BE2C (cell line): ENCODE measurements at regions not wholly inside any gene's neighbourhood (a gene's known extent, or its start where the extent isn't known, plus 50 kb on each side); places are given as distances from the start of the nearest gene placed in this dataset.

ENCODE experiments used
- DNase-seq: peaks from one replicate; pipeline ENCODE4 v3.0.0-alpha.2; 2020
- H3K27me3 ChIP-seq: fragments of 250-450 bp; sonication (Bioruptor Pico); 2 replicates; pipeline ENCODE4 v1.5.1; 2020; ENCODE audit warnings: mild to moderate bottlenecking
- H3K36me3 ChIP-seq: fragments of 250-450 bp; sonication (Bioruptor Pico); 2 replicates; pipeline ENCODE4 v1.5.1; 2020; ENCODE audit warnings: mild to moderate bottlenecking
- H3K4me1 ChIP-seq: fragments of 250-450 bp; sonication (Bioruptor Pico); 2 replicates; pipeline ENCODE4 v1.5.1; 2020
- H3K4me3 ChIP-seq: 2 replicates; pipeline ENCODE4 v1.5.1; 2011; ENCODE audit warnings: low read depth, low read length
- H3K9me3 ChIP-seq: fragments of 250-450 bp; sonication (Bioruptor Pico); 2 replicates; pipeline ENCODE4 v1.5.1; 2020
- TF ChIP-seq, protein P1 (sequence below): IDR thresholded peaks from 2 replicates; pipeline ENCODE4 v1.5.1; 2012; ENCODE audit warnings: mild to moderate bottlenecking, low read depth, low read length

DNA sequence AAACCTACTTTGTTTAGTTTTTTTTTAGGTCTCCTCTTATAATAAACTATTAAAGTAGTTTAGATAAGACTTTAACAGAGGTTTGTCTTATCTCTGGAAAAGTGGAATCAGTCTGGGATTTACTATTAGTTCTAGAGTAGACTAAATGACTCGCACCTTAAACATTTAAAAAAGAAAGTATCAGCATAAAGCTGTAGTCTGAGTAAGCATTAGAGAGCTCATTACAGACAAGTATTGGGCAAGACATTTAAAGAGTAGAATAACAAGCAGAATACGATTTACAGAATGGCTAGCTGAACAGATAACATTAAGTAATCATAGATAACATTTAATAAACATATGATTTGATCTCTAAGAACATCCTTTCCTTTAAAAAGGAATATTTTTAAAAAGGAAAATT, 226.0 kb upstream of the DMAC1 start:
- Histone ChIP-seq H3K36me3 (no peaks in the 10 kb centered on the region), H3K9me3 (no peaks in the 10 kb centered on the region), H3K27me3 (no peaks in the 10 kb centered on the region; the same call in 1 of the 2 replicates), H3K4me1 (no peaks in the 10 kb centered on the region), H3K4me3 (no peak overlapping the region)
- no peak for DNase-seq
- TF ChIP-seq, protein P1, sequence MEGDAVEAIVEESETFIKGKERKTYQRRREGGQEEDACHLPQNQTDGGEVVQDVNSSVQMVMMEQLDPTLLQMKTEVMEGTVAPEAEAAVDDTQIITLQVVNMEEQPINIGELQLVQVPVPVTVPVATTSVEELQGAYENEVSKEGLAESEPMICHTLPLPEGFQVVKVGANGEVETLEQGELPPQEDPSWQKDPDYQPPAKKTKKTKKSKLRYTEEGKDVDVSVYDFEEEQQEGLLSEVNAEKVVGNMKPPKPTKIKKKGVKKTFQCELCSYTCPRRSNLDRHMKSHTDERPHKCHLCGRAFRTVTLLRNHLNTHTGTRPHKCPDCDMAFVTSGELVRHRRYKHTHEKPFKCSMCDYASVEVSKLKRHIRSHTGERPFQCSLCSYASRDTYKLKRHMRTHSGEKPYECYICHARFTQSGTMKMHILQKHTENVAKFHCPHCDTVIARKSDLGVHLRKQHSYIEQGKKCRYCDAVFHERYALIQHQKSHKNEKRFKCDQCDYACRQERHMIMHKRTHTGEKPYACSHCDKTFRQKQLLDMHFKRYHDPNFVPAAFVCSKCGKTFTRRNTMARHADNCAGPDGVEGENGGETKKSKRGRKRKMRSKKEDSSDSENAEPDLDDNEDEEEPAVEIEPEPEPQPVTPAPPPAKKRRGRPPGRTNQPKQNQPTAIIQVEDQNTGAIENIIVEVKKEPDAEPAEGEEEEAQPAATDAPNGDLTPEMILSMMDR = no peak

DNA sequence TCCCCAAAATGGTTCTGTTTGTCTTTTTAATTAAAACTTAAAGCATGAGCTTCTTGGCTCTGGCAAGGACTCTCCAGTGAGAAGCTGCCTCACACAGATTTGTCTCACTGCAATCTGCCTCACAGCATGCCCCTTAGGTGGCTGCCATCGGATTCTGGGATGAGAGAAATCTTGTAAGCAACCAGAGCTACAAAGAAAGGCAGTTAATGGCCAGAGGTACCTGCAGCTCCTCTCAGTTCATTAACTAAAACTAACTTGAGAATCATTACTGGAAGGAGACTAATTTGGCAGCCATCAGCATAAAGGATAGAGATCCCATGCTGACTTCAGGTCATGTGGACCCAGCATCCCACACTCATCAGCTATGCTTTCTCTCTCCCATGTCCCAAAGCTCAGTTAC, 220.6 kb upstream of the DMAC1 start:
- TF ChIP-seq, protein P1 = no peak
- no peaks in the 10 kb centered on the region for H3K4me1 ChIP-seq
- no peak overlapping the region for H3K4me3 ChIP-seq
- DNase-seq = no peak
- H3K36me3 ChIP-seq = no peaks in the 10 kb centered on the region
- no peaks in the 10 kb centered on the region; the same call in 1 of the 2 replicates for H3K27me3 ChIP-seq
- no peaks in the 10 kb centered on the region for H3K9me3 ChIP-seq

DNA sequence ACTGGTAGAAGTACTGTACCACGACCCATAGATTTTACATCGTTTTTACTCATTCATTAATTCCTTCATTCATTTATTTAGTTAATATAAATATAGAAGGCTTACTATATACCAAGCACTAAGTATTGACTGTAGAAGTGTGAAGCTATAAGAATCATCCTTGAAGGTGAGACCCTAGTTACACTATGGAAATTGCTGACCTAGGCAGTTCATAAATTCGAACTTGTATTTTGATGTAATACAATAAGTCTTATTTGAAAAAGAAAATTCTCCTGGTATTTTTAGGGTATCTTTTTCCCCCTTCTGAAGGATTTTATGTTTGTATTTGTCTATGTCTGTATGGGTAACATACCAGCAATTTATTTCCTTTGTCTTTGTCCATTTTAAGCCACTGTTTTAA, 220.1 kb upstream of the DMAC1 start:
- H3K27me3 ChIP-seq = no peaks in the 10 kb centered on the region; the same call in 1 of the 2 replicates
- H3K9me3 ChIP-seq = no peaks in the 10 kb centered on the region
- H3K4me1 ChIP-seq = no peaks in the 10 kb centered on the region
- H3K36me3 ChIP-seq = no peaks in the 10 kb centered on the region
- TF ChIP-seq, protein P1 = no peak
- DNase-seq = no peak
- no peak overlapping the region for H3K4me3 ChIP-seq

DNA sequence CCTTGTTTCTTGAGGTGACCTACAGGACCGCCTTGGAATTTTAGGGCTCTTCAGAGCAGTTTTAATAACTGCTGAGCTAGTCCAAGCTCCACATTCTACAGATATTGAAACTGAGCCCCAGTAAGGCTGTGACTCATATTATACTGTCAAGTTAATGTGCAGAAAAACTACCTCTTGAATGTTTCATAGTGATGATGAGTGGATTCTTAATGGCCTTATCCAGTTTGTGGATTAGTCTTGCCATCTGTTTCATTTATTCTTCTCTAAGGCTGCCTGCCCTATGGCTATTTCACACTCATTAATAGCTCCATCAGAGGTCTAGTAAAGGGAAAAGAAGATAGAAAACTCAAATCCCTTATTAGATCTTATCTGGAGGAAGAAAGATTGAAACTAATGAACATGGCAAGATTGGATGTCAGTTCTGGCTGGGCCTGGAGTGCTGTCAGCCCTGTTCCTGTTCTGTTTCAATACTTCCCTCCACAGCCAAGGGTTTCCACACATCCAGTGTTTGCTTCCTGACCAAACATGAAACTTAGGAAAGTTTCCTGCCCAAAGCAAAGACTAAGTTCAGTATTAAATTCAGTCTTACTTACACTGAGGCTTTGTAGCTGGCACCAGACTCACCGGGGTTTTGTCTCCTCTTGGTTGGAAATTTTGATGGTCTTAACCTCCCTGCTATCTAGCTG, 215.6 kb upstream of the DMAC1 start:
- Histone ChIP-seq H3K36me3 (no peaks in the 10 kb centered on the region), H3K27me3 (no peaks in the 10 kb centered on the region), H3K9me3 (no peaks in the 10 kb centered on the region), H3K4me1 (no peaks in the 10 kb centered on the region), H3K4me3 (no peak overlapping the region)
- DNase-seq = no peak
- TF ChIP-seq, protein P1 = no peak

DNA sequence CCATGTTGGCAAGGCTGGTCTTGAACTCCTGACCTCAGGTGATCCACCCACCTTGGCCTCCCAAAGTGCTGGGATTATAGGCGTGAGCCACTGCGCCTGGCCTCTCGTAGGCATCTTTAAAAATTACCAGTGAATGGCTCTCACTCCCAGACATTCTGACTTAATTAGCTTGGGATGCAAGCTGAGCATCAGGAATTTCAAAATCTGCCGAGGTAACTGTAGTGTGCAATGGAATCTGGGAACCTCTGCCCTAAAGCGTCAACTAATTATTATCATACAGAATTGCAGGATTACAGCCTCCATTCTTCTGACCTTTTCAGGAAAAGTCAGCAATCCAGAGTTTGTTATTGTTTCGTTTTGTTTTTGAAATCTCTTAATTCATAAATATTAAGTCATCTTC, 213.4 kb upstream of the DMAC1 start:
- DNase-seq = no peak
- Histone ChIP-seq H3K36me3 (no peaks in the 10 kb centered on the region), H3K4me1 (no peaks in the 10 kb centered on the region), H3K9me3 (no peaks in the 10 kb centered on the region), H3K4me3 (no peak overlapping the region), H3K27me3 (no peaks in the 10 kb centered on the region)
- TF ChIP-seq, protein P1 = no peak

DNA sequence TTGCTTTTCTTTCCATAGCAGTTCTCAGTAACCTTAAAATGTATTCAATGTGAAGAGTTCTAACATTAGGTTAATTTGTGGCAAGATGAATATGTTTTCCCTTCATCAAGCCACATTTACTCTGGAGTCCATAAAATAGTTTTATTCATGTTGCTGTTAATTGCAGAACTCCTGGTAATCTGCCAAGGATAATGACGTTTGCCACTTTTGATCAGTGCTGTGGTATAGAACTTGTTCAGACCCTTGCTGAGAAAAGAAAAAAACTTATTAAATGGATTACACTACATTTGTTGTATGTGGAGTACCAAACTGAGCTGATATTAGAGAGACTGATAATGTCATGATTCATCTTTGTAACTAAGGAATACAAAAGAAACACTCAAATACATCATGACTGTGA, 212.4 kb upstream of the DMAC1 start:
- Histone ChIP-seq H3K4me1 (no peaks in the 10 kb centered on the region), H3K36me3 (no peaks in the 10 kb centered on the region), H3K4me3 (no peak overlapping the region), H3K27me3 (no peaks in the 10 kb centered on the region), H3K9me3 (no peaks in the 10 kb centered on the region)
- no peak for DNase-seq
- TF ChIP-seq, protein P1 = no peak
